Fibroblast of skin of left biceps (primary cell): ENCODE measurements at regions not wholly inside any gene's neighbourhood (a gene's known extent, or its start where the extent isn't known, plus 50 kb on each side); places are given as distances from the start of the nearest gene placed in this dataset.
"Not testable (repeated sequence)": the region's sequence is repeated elsewhere in the genome, so short reads cannot be mapped to it uniquely, and the experiment has no call there.

Experiments used
- DNase-seq, 2 experiments: peaks; one replicate each; pipeline ENCODE4 v3.0.0-alpha.2; 2013; ENCODE audit warnings: low read depth in 2 of 2

GRCh38 chr5:101505891-101506570 is 602.9 kb upstream of the ST8SIA4 start:
- no peak for DNase-seq

GRCh38 chr5:101482931-101483330 is 579.8 kb upstream of the ST8SIA4 start:
- DNase-seq, result no peak

DNA sequence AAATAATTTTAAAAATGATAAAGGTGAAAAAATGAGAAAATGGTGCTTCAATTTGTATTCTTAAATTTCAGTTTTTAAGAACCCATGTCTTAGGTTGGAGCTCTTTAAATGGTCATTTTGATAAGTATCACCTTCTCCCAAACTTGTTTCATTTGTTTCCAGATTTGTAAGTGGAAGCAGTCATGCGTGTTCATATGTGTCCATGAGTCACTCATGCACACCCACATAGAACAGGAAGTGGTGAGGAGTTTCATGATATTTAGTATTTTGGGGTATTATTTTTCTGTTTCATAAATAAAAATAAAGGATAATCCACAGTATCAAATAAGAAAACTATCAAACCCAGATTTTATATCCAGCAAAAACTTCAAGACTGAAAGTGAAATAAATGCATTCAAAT is 570.4 kb upstream of the ST8SIA4 start:
- DNase-seq, result no peak

GRCh38 chr5:101461455-101461854 is 558.4 kb upstream of the ST8SIA4 start:
- DNase-seq, result no peak

DNA sequence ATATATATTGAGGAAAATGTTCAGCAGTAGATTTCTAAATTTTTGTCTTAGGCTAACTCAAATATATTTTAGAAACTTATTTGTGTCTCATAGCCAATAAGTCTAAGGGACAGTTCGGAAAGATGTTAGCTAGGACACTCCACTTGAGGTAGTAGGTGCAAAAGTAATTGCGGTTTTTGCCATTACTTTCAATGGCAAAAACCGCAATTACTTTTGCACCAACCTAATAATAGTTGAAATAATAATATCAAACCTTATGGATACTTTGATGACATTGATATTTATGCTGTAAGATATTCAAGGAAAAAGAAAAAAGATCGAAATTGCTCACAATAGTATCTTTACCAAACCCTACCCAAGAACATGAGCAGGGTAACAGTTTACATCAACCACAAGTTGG is 555.5 kb upstream of the ST8SIA4 start:
- no peak for DNase-seq

DNA sequence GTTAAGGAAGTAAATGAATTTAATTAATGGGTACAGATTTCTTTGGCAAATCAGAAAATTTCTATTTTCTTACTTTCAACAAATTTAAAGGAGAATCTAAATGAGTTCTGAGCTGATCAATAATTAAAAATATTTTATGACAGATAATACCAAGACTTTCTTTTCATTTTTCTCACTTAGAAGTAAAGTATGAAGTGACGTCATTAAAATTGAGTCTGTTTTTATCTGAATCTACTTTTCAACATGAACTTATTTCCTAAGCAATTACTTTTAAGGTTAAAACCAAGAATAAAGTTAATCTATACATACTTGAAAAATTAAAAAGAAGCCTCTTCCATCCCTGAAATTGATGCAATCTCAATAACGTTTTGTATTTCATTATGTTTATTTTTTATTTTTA is 552.8 kb upstream of the ST8SIA4 start:
- DNase-seq, result no peak

DNA sequence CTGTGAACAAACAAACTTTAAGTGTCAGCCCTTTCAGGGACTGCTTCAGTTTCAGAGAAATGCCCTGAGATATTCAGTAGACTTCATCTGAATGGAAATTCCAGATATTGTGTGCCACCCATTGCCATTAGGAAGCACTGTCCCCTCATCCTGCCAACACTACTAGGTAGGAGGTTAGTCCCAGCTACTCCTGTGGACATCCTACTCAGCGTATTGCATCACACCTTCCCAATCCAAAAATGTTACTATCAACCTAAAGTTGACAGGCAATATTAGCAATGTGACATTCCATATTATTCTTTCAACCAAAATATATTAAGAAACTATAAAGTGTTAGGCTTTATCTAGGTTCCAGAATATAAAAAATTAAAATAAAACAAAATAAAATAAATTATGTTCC is 552.0 kb upstream of the ST8SIA4 start:
- no peak for DNase-seq

DNA sequence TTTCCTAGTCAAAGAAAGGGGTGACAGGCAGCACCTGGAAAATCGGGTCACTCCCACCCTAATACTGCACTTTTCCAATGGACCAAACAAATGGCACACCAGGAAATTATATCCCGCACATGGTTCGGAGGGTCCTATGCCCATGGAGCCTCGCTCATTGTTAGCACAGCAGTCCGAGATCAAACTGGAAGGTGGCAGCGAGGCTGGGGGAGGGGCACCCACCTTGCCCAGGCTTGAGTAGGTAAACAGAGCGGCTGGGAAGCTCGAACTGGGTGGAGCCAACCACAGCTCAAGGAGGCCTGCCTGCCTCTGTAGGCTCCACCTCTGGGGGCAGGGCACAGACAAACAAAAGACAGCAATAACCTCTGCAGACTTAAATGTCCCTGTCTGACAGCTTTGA is 539.2 kb upstream of the ST8SIA4 start:
- not testable (repeated sequence) for DNase-seq

DNA sequence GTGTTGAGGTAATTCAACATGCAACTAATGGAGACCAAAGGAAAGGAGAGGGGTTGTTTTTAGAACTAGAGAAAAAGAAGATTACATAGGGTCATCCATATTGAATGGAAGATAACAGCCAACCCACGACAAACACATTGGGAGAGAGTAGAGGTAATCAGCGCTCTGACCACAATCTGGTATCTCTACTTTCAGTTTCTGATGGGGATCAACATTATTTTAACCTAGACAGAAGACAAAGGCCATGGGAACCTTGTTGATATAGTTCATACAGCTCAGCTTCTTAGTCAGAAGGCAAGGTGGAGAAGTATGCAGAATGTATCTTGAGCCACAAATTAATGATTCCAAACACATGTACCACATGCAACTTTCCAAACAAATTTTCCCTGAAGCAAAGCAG is 537.1 kb upstream of the ST8SIA4 start:
- no peak for DNase-seq

DNA sequence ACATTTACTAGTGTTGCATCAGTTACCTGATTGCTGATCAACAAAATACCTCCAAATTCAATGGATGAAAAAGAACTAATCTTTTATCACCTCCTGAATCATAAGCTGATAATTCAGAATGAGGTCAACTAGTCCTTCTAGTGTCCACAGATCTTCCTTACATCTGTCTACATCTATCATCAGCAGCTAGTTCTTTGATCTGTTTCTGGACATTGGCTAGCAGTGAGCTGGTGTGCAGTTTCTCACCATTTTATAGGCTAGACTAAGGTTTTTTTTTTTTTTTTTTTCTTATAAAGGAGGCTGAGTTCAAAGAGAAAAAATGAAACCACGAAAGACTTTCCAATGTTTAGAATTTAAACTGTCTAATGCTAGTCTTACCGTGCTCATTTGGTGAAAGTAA is 534.3 kb upstream of the ST8SIA4 start:
- no peak for DNase-seq

DNA sequence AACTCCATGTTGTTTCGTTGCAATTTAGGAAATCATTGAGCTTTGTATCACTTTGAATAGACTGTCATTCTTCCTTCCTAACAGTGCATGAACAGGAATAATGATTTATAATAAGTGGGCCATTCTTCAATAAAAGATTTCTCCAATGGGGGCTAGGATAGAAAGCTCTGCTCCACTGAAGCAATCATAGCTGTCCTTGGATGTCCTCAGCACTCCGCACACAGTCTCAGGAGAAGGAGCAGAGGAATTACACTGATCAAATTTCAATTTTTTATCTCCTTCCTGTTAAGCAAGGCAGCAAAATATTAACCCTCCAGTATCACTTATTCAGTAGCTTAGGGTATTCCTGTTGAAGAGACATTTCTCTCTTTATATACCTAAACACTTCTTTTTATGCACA is 532.7 kb upstream of the ST8SIA4 start:
- DNase-seq, result no peak

DNA sequence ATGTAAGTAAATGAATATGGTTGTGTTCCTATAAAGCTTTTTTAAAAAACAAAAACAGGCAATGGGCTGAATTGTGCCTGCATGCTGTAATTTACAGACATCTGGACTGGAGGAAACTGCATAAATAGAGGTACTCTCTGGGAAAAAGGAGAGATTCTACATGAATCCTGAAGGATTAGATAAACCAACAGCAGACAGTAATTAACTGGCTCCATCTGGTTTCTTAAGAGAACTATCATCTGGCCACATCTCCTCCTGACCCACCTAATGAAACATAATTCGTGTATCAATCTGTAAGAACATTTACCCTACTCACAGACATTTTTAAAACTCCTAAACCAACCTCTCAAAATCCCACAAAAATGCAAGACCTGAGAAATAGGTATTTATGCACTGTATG is 528.1 kb upstream of the ST8SIA4 start:
- DNase-seq, result no peak

DNA sequence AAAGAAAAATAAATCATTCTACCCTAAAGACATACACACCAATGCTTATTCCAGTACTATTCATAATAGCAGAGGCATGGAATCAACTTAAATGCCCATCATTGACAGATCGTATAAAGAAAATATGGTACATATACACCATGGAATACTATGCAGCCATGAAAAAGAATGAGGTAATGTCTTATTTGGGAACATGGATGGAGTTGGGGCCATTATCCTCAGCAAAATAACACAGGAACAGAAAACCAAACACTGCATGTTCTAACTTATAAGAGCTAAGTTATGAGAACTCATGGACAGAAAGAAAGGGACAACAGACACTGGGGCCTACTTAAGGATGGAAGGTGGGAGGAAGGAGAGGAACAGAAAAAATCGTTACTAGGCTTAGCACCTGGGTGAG is 527.5 kb upstream of the ST8SIA4 start:
- DNase-seq, result no peak

- DNase-seq, result peak; percentile 64 to 73
Observed at GRCh38 chr5:101429241-101429640, 526.2 kb upstream of the ST8SIA4 start.

- DNase-seq, result peak in 1 of 2 experiments; percentile 44
Observed at GRCh38 chr5:101425339-101425859, 522.3 kb upstream of the ST8SIA4 start.

GRCh38 chr5:101424530-101425175 is 521.6 kb upstream of the ST8SIA4 start:
- peak; percentile 68 to 74 for DNase-seq

DNA sequence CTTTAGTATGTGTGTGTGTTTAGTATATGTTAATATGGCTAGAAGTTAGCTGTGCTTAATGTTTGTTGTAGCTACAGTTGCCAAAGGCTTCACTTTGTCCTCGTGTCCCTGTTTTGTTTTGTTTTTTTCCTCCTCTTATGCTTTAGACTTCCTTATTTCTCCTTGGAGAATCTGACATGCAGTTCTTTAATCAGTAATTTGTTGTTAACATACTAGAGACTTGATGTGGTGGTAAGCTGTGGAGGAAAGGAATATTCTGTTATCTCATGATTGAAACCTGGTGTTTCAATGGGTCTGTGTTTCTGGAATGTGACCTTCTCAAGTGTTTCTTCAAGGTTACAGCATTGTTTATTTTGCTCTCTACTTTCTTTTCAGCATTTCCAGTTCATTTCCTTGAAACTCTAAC is 515.6 kb upstream of the ST8SIA4 start:
- no peak for DNase-seq

DNA sequence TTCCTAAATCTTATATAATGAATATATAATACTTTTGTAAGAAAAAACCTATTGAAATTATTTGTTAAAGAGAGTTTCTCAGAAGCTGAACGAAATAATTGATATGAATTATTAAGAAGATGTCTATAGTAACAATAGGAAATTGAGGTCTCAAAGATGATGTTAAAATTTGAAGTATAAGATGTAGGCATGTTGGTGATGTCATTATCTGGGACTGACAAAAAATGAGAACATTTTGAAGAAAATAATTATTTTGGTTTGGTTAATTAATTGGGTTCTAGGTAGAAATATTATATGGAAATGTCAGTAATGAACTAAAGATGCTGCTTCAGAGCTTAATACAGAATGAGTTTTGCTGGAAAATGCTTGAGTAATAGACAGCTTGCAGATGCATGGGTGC is 501.4 kb upstream of the ST8SIA4 start:
- DNase-seq, result no peak

GRCh38 chr5:101393795-101394450 is 490.8 kb upstream of the ST8SIA4 start:
- no peak for DNase-seq

DNA sequence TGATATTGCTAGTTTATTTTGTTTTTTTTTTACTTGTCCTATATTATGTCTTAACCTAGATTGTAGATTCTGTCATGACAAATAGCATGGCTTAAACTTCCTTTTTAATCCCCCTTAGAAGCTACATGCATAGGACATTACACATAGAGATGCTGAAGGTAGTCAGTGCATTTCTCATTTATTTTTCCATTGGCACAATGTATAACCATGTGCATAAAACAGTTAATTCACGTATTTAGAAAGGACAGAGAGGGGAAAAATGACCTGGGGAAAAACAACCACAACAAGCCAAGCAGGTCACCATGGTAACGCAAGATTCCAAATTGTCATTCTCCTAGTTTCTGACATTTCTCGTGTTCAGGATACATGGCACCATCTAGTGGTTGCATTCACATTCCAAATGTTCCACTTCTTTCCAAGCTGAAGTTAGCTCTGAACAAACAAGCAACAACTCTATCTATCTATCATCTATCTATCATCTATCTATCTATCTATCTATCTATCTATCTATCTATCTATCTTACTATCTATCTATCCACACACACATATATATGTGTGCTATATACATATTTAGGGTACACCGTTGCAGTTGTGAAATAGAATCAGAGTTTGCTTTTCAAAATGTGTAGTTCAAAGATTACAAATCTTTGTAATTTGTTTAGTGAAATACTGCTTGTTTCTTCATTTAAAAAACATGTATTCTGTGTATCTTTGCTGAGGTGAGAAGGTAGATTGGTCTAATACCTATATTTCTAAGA is 487.2 kb upstream of the ST8SIA4 start:
- DNase-seq, result peak; percentile 24 to 27

- DNase-seq, result no peak
Observed at GRCh38 chr5:101385276-101385675, 482.2 kb upstream of the ST8SIA4 start.

- DNase-seq, result no peak
Observed at GRCh38 chr5:101370181-101370580, 467.1 kb upstream of the ST8SIA4 start.
